Right renal cortex interstitium (tissue), 3 donors: ENCODE measurements at regions not wholly inside any gene's neighbourhood (a gene's known extent, or its start where the extent isn't known, plus 50 kb on each side); places are given as distances from the start of the nearest gene placed in this dataset.
"Not testable (repeated sequence)": the region's sequence is repeated elsewhere in the genome, so short reads cannot be mapped to it uniquely, and the experiment has no call there.

Source experiments
- DNase-seq, 3 donors: peaks; one replicate each; pipeline ENCODE4 v3.0.0-alpha.2; 2013; ENCODE audit warnings: low read depth in 3 of 3, low spot score in 2 of 3

DNA sequence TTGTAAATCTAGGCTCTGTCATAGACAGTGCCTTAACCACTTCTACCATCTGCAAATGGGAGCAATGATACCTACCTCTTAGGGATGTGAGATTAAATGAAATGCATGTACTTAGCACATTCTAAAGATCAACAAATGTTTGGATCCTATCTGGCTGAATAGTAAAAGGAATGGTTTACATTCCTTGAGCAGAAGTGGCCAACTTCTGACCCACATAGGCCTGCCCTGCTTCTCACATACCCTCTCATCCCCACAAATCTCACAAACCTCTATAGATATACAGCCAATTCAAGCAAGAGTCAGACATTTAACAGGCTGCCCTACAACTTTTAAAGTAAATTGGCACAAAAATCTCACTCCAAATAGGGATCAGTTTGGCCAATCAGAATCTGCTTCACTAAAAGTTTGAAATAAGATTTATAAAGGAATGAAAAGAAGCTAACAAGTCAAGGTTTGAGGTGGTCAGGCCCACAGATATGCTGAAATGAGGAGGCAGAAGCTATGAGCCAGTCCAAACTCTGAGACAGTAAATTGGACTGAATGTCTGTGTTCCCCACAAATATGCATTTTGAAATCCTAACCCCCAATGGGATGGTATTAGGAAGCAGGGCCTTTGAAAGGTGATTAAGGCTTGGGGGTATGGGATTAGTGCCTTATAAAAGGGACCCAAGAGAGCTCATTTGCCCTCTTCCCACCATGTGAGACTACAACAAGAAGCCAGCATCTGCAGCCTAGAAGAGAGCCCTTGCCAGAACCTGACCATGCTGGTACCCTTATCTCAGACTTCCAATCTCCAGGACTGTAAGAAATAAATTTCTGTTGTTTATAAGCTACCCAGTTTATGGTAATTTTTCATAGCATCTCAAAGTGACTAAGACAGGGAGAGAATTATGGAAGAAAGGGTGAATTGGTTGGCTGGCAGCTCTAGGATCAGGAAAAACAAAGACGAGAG is 227.8 kb upstream of the RBMS1 start:
- DNase-seq = no peak

DNA sequence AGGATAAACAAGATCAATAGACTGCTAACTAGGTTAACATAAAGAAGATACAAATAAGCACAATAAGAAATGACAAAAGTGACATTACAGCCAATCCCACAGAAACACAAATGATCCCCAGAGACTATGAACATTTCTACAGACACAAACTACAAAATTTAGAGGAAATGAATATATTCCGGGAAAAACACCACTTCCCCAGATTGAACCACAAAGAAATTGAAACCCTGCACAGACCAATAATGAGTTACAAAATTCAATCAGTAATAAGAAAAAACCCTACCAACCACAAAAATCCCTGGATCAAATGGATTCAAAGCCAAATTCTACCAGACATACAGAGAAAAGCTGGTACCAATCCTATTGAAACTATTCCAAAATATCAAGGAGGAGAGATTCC is 232.4 kb upstream of the RBMS1 start:
- no peak for DNase-seq

DNA sequence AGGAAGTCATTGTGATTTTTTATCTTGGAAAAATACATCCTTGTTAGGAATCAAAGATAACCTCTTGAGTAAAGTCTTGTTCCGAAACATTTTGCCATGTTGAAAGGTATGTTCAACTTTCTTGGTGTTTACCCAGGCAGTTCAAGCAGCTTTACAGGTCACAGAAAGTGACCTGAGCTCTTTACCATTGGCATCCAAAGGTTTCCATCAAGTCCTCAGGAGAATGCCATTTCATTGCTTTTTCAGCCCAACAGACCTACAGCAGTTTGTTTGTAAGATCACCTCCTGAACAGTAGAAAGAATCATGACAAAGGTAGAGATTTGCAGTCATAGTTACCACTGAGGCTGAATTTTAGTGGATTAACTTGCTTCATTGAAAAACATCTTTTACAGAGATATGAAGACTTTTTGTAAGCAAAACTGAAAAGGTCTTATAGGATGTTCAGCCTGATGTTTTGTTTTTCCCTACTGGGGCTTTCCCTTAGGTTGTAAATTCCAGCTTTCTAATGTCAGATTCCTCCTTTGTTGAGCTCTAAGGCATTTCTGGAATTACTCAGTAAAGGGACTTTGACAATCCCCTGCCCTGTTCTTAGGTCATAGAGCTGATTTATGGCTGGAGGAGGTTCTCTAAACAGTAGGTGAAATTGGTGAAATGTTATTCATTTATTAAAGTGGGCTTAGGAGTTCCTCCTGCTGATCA is 236.8 kb upstream of the RBMS1 start:
- DNase-seq = no peak

DNA sequence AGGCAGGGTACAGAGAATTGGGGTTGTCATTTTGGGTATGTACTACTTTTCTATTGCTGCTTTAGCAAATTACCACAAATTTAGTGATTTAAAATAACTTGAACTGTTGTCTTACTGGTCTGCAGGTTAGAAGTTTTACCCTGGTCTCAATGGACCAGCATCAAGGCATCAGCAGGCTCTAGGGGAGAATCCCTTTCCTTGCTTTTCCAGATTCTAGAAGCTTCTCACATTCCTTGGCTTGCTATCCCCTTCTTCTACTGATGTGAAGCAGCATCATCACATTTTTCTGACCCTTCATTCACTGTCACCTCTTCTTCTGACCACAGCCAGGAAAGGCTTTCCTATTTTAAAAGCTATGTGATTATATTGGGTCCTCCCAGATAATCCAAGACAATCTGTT is 237.8 kb upstream of the RBMS1 start:
- DNase-seq = no peak

DNA sequence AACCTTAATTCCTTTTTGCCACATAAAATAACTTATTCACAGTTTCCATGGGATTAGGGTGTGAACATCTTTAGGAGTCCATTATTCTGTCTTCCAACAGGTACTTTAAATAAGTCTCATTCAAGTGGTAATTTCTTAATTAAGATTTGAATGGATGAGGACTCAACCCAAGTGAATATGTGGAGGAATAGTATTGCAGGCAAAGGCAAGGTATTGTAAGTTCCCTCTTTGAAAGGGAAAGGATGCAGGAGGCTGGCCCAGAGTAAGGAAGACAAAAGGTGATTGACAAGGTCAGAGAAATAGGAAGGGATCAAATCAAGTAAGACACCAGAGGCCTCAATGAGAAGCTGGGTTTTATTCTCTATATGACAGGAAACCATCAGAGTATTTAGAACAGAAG is 238.2 kb upstream of the RBMS1 start:
- DNase-seq = no peak

DNA sequence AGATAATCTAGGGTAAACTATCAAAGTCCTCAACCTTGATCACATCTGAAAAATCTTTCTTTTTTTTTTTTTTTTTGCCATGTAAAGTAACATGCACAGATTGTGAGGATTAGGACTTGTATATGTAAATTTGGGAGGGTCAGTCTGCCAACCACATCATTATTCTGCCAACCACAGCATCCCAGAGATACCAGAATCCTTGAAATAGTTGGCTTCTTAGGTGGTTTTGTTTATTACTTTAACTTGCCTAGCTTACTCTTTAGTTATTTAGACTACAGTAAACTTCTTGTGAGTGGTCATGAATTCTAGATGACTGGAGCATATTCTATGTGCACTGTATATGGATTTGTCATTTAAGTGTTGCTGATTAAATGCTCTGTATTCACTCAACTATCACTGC is 242.1 kb upstream of the RBMS1 start:
- no peak for DNase-seq

DNA sequence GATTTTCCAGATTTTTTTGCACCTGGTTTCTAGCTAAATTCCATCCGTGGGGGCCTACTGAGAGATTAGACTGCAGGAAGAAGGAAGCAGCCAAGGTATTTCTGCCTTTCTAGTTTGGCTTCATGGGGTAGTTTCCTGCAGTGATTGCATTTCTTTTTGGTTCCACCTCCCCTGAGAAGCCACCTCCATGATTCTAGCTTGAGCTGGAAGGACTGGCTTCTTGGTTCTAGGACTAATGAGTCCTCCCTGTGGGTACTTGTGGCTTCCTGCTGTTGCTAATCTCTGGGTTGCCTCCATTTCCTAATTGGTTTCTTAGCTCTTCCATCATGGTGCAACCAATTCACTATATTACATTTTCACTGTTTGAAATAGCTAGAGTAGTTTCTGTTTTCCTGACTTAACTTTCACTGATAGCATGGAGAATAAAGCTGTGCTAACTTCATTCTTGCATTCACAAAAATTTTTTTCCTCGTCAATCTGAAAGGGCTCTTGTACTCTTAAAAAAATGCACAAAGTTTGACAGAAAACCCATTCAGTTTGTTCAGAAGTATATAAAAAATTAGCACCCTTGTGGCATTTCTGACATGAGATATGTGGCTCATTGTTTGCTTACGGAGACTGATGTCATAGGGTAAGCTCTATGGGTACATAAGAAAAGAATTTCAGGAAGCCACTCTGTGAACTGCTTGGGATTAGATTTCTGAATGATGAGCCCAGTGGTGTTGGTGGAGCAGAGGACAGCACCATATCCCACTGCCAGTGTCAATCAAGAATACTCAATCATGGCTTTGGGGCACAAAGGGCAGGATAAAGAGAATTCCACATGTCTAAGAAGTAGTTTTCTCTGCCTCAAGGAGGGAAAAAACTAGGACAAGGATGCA is 242.8 kb upstream of the RBMS1 start:
- DNase-seq = no peak

DNA sequence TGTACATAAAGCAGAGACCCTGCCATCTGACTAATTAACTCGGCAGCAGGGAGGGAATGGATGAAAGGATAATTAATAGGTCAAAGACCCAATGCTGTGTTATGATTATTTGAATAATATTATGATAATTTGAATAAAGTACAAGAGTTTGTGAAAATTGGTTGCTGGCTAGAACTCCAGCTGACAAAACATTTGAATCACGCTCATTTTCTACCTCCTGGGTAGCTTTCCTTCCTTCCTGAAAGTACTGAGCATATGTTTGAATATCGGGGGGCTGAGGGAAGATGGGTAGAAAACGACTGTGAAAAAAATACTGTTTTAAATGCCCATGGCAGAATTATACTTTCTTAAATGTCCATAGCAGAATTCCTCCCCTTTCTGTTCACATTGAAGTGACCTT is 243.6 kb upstream of the RBMS1 start:
- no peak for DNase-seq

DNA sequence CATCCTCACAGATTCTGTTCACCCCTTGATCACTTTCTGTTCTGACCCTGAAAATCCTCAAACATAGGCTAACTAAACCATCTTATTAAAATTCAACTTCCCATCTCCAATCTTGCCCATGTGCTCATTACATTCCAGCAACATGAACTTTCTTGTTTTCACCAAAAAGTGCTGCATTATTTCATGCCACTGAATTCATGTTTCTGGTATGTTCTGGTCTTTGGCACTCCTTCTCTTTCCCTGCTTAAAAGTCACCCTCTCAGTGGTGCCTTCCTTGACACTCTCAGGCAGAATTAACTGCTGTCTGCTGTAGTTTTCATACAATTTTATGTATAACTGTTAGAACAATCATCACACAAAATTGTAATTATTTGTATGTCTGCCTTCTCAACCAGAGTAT is 247.7 kb upstream of the RBMS1 start:
- no peak for DNase-seq

DNA sequence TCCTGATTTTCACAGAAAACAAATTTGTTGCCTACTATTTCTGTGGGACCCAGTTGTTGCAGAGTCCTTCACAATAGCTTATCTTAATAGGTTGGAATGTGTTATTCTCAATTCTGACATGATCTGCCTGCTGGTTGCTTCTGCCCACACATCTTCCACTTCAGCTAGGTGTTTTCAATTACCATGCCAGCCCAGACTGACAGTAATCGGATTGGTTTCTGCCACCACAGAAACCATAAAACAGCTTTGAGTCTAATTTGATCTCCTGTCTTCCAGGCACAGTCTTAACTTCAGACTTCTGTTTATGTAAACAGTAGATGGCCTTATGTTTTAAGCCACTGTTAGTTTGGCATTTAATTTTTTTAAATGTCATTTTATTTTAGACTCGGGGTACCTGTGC is 248.2 kb upstream of the RBMS1 start:
- no peak for DNase-seq

DNA sequence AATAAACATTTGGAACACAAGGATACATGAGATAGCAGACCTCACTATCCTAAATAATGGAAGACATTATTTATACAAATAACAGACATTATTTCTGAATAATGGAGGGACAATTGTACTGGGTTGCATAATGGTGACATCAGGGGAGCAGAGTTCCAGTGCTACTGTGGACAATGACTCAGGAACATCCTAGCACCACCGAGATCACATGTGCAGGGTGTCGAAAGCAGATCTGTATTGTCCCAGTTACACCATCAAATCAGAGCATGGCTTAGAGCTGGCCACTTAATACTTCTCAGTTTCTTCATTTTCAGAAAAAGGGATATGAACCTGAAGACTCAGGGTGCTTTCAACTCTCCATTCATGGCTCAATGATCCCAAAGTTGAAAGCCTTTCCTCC is 249.1 kb upstream of the RBMS1 start:
- DNase-seq = no peak

DNA sequence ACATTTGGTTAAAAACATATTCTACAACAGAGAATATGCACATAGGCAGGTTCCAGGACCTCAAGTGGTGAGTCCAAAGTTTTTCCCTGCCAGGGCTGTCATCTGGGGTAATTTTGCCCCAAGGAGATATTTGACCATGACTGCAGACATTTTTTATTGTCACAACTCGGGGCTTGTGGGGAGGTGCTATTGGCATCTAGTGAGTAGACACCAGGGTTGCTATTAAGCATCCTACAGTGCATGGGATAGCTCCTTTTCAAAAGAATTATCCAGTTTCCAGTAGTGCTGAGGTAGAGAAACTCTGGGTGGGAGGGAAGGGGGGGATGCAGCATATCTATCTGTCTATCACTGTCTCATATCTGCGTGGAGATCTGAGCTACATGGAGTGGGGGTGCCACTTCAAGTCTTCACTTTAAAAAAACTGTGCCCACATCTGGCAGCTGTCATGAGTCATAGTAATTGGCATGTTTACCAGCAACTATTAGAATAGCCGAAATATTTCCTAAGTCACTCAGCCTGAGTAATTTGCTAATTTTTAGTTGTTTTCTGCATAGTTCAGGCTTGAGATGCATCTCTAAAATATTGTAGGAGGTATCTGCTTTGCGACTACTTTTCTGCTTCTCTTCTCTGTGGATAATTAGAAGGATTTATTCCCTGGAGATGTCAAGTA is 254.0 kb upstream of the RBMS1 start:
- no peak for DNase-seq

DNA sequence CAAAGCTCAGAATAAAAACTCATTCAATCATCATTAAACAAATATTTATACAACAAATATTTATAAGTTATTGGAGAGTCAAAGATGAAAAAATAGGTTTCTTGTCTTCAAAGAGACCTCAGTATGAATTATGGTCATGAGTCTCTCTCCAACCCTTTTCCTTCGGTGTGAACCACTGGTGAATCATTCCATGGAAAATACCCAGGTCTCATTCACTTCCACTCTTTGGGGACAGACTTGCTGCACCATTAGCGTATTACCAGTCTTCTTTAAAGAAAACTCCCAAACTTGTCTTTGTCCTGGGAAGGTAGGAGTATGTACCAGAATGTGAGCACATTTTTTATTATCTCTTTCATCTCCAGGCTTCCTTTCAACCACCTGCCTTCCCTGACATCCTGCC is 257.4 kb upstream of the RBMS1 start:
- no peak for DNase-seq

DNA sequence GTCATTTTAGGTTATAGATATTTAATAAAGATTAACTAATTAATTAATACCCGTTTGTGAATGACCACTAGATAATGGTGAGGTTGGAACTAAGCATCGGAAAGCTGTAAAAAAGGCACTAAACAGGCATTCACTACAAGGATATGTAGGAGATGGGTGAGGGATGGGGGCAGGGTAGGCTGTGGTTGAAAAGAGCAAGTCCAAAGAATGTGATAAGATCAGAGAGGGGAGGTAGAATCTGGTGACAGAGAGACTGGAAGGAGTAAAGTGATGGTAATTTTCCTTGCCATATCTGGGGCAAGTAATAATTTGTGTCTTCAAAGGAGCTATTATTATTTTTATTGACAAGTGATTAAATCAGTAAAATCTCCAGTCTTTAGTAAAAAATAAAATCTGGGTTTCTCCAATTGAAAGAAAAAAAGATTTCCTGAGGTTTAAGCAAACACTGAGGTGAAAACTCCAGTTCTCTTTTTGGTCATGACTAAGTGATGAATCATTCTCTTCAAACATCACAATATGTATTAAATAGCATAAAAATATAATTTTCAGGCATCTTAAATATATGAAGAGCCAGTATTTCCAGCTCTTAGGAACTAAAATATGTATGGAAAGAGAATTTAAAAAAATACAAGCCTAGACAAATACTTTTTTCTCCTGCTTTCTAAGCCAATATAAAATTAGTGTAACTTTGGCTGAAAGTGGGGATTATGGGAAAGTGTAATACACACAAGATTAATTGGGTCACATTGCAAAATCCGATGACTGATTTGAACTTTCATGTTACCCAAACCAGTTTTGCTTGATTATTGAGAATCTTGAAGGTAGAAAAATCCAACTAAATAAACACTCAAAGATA is 259.1 kb upstream of the RBMS1 start:
- no peak for DNase-seq

DNA sequence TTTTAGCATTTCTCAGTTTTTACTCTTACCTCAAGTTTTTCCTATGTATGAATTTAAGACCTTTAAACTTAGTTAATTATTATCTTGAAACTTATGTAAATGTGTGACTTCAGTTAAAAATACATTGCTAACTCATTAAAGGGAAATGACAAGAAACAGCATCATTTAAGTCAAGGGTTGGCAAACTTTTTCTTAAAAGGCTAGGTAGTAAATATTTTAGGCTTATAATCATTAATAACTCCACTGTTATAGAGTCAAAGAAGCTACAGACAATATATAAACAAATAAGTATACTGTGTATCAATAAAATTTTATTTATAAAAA is 259.7 kb upstream of the RBMS1 start:
- no peak for DNase-seq

DNA sequence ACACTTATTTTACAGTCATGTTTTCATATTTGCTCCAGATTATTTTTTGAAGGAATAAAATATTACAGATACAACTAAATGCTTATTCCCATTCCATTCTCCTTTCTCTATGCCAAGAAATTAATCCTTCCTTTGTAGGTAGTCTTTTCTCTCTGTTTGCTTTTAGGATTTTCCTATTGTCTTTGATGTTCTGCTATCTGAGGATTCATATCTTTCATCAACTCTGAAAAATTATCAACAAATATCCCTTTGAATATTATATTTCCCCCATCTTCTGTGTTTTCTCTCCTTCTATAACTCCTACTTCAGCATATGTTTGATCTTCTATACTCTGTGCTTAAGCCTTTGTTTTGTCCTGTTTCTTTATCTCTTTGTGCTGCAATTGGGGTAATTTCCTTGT is 260.4 kb upstream of the RBMS1 start:
- no peak for DNase-seq

DNA sequence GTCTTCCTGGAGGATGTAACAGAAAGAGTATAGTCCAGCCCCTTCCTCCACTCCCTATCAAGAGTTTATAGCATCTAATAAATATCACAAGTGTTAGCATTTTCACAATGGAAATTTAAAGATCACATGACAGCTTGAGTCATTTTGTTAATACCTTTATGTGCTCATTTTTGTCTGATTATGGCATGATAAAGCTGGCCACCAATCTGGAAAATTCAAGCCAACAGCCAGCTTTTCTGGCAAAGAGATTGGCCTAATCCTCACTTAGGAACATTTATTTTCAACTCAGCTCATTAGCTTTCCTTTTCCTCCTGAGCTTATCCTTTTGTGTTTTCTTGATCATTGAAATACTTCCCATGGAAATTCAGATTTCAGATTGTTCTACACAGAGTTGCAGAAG is 262.9 kb upstream of the RBMS1 start:
- no peak for DNase-seq

DNA sequence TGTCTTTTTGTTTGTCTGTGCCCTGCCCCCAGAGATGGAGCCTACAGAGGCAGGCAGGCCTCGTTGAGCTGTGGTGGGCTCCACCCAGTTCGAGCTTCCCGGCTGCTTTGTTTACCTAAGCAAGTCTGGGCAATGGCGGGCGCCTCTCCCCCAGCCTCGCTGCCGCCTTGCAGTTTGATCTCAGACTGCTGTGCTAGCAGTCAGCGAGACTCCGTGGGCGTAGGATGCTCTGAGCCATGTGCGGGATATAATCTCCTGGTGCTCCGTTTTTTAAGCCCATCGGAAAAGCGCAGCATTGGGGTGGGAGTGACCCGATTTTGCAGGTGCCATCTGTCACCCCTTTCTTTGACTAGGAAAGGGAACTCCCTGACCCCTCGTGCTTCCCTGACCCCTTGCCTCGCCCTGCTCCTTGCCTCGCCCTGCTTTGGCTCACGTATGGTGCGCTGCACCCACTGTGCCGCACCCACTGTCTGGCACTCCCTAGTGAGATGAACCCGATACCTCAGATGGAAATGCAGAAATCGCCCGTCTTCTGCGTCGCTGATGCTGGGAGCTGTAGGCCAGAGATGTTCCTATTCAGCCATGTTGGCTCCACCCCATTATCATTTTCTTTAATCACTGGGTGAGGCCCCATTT is 269.0 kb upstream of the RBMS1 start:
- not testable (repeated sequence) for DNase-seq

DNA sequence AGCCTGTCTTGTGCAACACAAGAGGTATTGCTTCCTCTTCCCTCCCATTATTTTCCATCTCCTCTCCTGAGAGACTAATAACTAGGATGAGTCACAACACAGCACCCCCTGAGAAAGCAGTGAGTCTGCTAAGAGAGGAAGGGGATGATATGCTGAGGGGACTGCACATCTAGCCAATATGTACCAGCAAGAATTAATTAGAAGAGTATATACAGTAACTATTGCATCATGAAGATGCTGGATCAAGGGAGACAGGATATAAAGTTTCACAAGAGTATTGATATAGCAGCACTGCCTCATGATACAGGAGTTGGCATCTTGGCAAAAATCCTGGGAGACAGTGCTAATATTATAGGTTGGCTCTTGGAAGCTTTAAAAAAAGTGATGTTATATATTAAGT is 289.9 kb upstream of the RBMS1 start:
- DNase-seq = no peak
